SK-N-SH treated with all-trans-retinoic acid at 6 μM for 48 hours (cell line): ENCODE measurements at regions not wholly inside any gene's neighbourhood (a gene's known extent, or its start where the extent isn't known, plus 50 kb on each side); places are given as distances from the start of the nearest gene placed in this dataset.

Experiments used
- ATAC-seq: fragments of 200-7000 bp; cut with Tn5 transposase; 3 replicates; pipeline ENCODE4 v1.9.1; 2020; ENCODE audit warnings: mild to moderate bottlenecking, moderate library complexity
- ARNTL ChIP-seq: fragments of 450-650 bp; formaldehyde crosslinking; IDR thresholded peaks from 2 replicates; pipeline ENCODE4 v1.5.0; 2020; ENCODE audit warnings: low read depth, mild to moderate bottlenecking, moderate library complexity, borderline replicate concordance
- BACH2 ChIP-seq: fragments of 250-450 bp; sonication (Bioruptor Pico); IDR thresholded peaks from 2 replicates; pipeline ENCODE4 v1.9.0; 2021; ENCODE audit warnings: mild to moderate bottlenecking, borderline replicate concordance
- CSDC2 ChIP-seq: fragments of 250-450 bp; sonication (Bioruptor Pico); IDR thresholded peaks from 2 replicates; pipeline ENCODE4 v1.5.0; 2020; ENCODE audit warnings: mild to moderate bottlenecking, moderate library complexity
- ESRRG ChIP-seq: fragments of 250-450 bp; sonication (Bioruptor Pico); IDR thresholded peaks from 2 replicates; pipeline ENCODE4 v1.6.1; 2021; ENCODE audit warnings: mild to moderate bottlenecking
- GLIS3 ChIP-seq: fragments of 250-450 bp; sonication (Bioruptor Pico); IDR thresholded peaks from 2 replicates; pipeline ENCODE4 v1.5.0; 2020; ENCODE audit warnings: mild to moderate bottlenecking, moderate library complexity
- ISL1 ChIP-seq: fragments of 250-450 bp; sonication (Bioruptor Pico); IDR thresholded peaks from 2 replicates; pipeline ENCODE4 v2.1.2; 2022; ENCODE audit warnings: mild to moderate bottlenecking, moderate library complexity
- OSR1 ChIP-seq: fragments of 250-450 bp; sonication (Bioruptor Pico); IDR thresholded peaks from 2 replicates; pipeline ENCODE4 v1.8.0; 2022; ENCODE audit warnings: moderate library complexity, mild to moderate bottlenecking, inconsistent platforms
- RARB ChIP-seq: fragments of 250-450 bp; sonication (Bioruptor Pico); IDR thresholded peaks from 2 replicates; pipeline ENCODE4 v1.8.0; 2021; ENCODE audit warnings: mild to moderate bottlenecking, moderate library complexity
- TCF4 ChIP-seq: fragments of 250-450 bp; sonication (Bioruptor Pico); IDR thresholded peaks from 2 replicates; pipeline ENCODE4 v1.8.0; 2021; ENCODE audit warnings: mild to moderate bottlenecking, moderate library complexity, borderline replicate concordance
- ZC3H10 ChIP-seq: fragments of 250-450 bp; sonication (Bioruptor Pico); IDR thresholded peaks from 2 replicates; pipeline ENCODE4 v1.5.1; 2021; ENCODE audit warnings: mild to moderate bottlenecking, moderate library complexity
- ZFP3 ChIP-seq: fragments of 250-450 bp; sonication (Bioruptor Pico); IDR thresholded peaks from 2 replicates; pipeline ENCODE4 v1.5.0; 2020; ENCODE audit warnings: mild to moderate bottlenecking, moderate library complexity
- ZNF565 ChIP-seq: fragments of 450-650 bp; formaldehyde crosslinking; conservative IDR thresholded peaks from 2 replicates; pipeline ENCODE4 v1.5.0; 2020; ENCODE audit warnings: low read depth, mild to moderate bottlenecking, moderate library complexity
- ZNF8 ChIP-seq: fragments of 450-650 bp; formaldehyde crosslinking; IDR thresholded peaks from 2 replicates; pipeline ENCODE4 v1.5.0; 2020; ENCODE audit warnings: mild to moderate bottlenecking, moderate library complexity
- TF ChIP-seq, protein P1 (sequence below): fragments of 250-450 bp; sonication (Bioruptor Pico); IDR thresholded peaks from 2 replicates; pipeline ENCODE4 v1.5.1; 2020; ENCODE audit warnings: low read depth, mild to moderate bottlenecking, moderate library complexity
- TF ChIP-seq, protein P2 (sequence below): fragments of 250-450 bp; sonication (Bioruptor Pico); IDR thresholded peaks from 2 replicates; pipeline ENCODE4 v1.5.0; 2020; ENCODE audit warnings: mild to moderate bottlenecking, moderate library complexity
- TF ChIP-seq, protein P3 (sequence below): fragments of 250-450 bp; sonication (Bioruptor Pico); IDR thresholded peaks from 2 replicates; pipeline ENCODE4 v1.8.0; 2021; ENCODE audit warnings: low read depth, mild to moderate bottlenecking, moderate library complexity, borderline replicate concordance
- TF ChIP-seq, protein P4 (sequence below): fragments of 250-450 bp; sonication (Bioruptor Pico); IDR thresholded peaks from 2 replicates; pipeline ENCODE4 v1.8.0; 2020; ENCODE audit warnings: mild to moderate bottlenecking, moderate library complexity, borderline replicate concordance

DNA sequence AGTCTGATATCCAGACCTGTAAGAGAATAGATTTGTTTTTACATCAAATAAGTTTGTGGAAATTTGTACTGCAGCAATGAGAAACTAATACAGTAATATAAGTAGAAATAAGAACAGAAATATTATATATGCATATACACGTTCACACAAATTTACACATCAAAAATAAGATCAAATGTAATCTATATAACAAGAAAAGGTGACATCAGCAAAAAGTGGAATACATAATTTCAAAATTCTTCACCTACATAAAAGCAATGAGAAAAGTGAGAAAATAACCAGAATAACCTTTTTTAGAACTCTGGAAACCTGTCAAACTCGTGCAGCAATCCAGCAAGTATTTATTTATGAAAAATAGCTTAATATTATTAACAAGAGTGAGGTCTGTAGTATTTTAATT lies 1124.6 kb upstream of the ATXN7L3B start:
- ATAC-seq: no peak
- TF ChIP-seq, protein P1, sequence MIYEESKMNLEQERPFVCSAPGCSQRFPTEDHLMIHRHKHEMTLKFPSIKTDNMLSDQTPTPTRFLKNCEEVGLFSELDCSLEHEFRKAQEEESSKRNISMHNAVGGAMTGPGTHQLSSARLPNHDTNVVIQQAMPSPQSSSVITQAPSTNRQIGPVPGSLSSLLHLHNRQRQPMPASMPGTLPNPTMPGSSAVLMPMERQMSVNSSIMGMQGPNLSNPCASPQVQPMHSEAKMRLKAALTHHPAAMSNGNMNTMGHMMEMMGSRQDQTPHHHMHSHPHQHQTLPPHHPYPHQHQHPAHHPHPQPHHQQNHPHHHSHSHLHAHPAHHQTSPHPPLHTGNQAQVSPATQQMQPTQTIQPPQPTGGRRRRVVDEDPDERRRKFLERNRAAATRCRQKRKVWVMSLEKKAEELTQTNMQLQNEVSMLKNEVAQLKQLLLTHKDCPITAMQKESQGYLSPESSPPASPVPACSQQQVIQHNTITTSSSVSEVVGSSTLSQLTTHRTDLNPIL (CRISPR knock-in tag): no peak
- TF ChIP-seq ZNF8 (no peak), GLIS3 (CRISPR knock-in tag) (no peak), ZNF565 (CRISPR knock-in tag) (no peak), ARNTL (CRISPR knock-in tag) (no peak), CSDC2 (CRISPR knock-in tag) (no peak), RARB (no peak), ZC3H10 (no peak), TCF4 (CRISPR knock-in tag) (no peak), ISL1 (no peak), ZFP3 (CRISPR knock-in tag) (no peak)
- TF ChIP-seq, protein P2, sequence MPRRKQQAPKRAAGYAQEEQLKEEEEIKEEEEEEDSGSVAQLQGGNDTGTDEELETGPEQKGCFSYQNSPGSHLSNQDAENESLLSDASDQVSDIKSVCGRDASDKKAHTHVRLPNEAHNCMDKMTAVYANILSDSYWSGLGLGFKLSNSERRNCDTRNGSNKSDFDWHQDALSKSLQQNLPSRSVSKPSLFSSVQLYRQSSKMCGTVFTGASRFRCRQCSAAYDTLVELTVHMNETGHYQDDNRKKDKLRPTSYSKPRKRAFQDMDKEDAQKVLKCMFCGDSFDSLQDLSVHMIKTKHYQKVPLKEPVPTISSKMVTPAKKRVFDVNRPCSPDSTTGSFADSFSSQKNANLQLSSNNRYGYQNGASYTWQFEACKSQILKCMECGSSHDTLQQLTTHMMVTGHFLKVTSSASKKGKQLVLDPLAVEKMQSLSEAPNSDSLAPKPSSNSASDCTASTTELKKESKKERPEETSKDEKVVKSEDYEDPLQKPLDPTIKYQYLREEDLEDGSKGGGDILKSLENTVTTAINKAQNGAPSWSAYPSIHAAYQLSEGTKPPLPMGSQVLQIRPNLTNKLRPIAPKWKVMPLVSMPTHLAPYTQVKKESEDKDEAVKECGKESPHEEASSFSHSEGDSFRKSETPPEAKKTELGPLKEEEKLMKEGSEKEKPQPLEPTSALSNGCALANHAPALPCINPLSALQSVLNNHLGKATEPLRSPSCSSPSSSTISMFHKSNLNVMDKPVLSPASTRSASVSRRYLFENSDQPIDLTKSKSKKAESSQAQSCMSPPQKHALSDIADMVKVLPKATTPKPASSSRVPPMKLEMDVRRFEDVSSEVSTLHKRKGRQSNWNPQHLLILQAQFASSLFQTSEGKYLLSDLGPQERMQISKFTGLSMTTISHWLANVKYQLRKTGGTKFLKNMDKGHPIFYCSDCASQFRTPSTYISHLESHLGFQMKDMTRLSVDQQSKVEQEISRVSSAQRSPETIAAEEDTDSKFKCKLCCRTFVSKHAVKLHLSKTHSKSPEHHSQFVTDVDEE (CRISPR knock-in tag): no peak
- TF ChIP-seq, protein P3, sequence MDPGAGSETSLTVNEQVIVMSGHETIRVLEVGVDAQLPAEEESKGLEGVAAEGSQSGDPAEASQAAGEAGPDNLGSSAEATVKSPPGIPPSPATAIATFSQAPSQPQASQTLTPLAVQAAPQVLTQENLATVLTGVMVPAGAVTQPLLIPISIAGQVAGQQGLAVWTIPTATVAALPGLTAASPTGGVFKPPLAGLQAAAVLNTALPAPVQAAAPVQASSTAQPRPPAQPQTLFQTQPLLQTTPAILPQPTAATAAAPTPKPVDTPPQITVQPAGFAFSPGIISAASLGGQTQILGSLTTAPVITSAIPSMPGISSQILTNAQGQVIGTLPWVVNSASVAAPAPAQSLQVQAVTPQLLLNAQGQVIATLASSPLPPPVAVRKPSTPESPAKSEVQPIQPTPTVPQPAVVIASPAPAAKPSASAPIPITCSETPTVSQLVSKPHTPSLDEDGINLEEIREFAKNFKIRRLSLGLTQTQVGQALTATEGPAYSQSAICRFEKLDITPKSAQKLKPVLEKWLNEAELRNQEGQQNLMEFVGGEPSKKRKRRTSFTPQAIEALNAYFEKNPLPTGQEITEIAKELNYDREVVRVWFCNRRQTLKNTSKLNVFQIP (CRISPR knock-in tag): no peak
- TF ChIP-seq, protein P4, sequence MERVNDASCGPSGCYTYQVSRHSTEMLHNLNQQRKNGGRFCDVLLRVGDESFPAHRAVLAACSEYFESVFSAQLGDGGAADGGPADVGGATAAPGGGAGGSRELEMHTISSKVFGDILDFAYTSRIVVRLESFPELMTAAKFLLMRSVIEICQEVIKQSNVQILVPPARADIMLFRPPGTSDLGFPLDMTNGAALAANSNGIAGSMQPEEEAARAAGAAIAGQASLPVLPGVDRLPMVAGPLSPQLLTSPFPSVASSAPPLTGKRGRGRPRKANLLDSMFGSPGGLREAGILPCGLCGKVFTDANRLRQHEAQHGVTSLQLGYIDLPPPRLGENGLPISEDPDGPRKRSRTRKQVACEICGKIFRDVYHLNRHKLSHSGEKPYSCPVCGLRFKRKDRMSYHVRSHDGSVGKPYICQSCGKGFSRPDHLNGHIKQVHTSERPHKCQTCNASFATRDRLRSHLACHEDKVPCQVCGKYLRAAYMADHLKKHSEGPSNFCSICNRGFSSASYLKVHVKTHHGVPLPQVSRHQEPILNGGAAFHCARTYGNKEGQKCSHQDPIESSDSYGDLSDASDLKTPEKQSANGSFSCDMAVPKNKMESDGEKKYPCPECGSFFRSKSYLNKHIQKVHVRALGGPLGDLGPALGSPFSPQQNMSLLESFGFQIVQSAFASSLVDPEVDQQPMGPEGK (CRISPR knock-in tag): no peak
- TF ChIP-seq, all 23 proteins: peak for 0

DNA sequence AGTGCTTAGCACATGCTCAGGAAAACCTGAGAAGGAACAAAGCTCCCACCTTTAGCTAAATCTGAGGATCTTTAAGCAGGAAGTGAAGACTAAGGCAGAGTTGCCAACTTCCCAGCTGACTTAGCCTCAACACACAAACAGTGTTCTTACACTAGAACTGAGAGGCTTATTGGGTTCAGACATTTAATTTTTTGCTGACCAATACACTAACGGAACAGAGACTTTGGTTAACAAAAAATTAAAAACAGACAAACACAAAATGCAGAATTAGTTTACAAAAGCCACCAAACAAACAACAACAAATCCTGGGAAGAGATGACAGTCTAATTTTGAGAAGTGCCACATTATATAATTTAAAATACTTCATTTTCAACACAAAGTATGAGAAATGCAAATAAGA lies 1123.7 kb upstream of the ATXN7L3B start:
- ATAC-seq: no peak
- TF ChIP-seq BACH2 (CRISPR knock-in tag): no peak
- TF ChIP-seq, protein P4 (CRISPR knock-in tag): no peak
- TF ChIP-seq OSR1 (CRISPR knock-in tag): no peak
- TF ChIP-seq GLIS3 (CRISPR knock-in tag): no peak
- no peak for TF ChIP-seq ZNF565 (CRISPR knock-in tag)
- TF ChIP-seq TCF4 (CRISPR knock-in tag): no peak
- TF ChIP-seq ESRRG (CRISPR knock-in tag): no peak
- TF ChIP-seq, protein P1 (CRISPR knock-in tag): no peak
- TF ChIP-seq ISL1: no peak

DNA sequence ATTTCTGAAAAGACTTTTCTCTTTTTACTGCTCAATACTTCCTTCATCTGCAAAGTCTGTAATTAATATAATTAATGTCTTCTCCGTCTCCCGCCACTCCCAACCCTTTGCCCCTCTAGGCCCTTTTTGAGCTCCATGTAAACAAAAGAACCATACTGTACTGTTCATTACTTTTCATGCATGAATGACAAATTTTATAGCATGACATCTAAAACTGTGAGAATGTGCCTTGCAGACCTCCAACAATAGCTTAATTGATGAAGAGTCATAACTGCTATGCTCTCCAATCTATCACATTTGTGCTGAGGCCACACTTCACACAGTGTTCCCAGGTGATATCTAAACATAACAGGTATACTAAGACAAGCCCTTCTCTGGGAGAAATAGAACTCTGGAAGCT lies 1122.7 kb upstream of the ATXN7L3B start:
- TF ChIP-seq BACH2 (CRISPR knock-in tag) (no peak), TCF4 (CRISPR knock-in tag) (no peak)
- TF ChIP-seq, protein P2 (CRISPR knock-in tag): no peak
- TF ChIP-seq, protein P4 (CRISPR knock-in tag): no peak
- no peak for ATAC-seq
